ENCODE measurements at regions not wholly inside any gene's neighbourhood (a gene's known extent, or its start where the extent isn't known, plus 50 kb on each side); places are given as distances from the start of the nearest gene placed in this dataset.
A peak's percentile ranks its signal among the peaks of the same experiment; 100 is the strongest.

- Mint-ChIP-seq H3K4me3 (ENCODE audit: low read depth, unreplicated experiment) (peak overlapping the region; percentile 28), H3K9me3 (ENCODE audit: low read depth, unreplicated experiment) (no peaks in the 10 kb centered on the region), H3K27me3 (ENCODE audit: unreplicated experiment) (no peaks in the 10 kb centered on the region), H3K4me1 (ENCODE audit: low read depth, unreplicated experiment) (peaks cover 14% of the 10 kb centered on the region), H3K27ac (ENCODE audit: unreplicated experiment) (no peak overlapping the region), H3K36me3 (ENCODE audit: insufficient read depth, unreplicated experiment) (no peaks in the 10 kb centered on the region)
- CTCF ChIA-PET = no interaction called here
- peak; percentile 36 for DNase-seq
- no TSS peak for BruUV-seq (replicated peaks)
- intact Hi-C loops (cut with micrococcal nuclease; ENCODE audit: unreplicated experiment) = no loop called here
- TF ChIP-seq CTCF (IDR thresholded peaks at IDR 0.05; ENCODE audit: unreplicated experiment) = no peak
Measured at GRCh38 chr18:26706911-26707351, 158.6 kb downstream of the AQP4 start.

- H3K4me1 Mint-ChIP-seq (ENCODE audit: low read depth, unreplicated experiment) = peaks cover 14% of the 10 kb centered on the region
- H3K27ac Mint-ChIP-seq (ENCODE audit: unreplicated experiment) = no peak overlapping the region
- CTCF ChIA-PET = interaction anchor here (1.5 kb wide), 1 partner anchor 13 kb away, joined by 3 read pairs; no protein-coding TSS in a partner anchor
- intact Hi-C loops (cut with micrococcal nuclease; ENCODE audit: unreplicated experiment) = no loop called here
- no TSS peak for BruUV-seq (replicated peaks)
- H3K9me3 Mint-ChIP-seq (ENCODE audit: low read depth, unreplicated experiment) = no peaks in the 10 kb centered on the region
- no peak for DNase-seq
- no peak overlapping the region for H3K4me3 Mint-ChIP-seq (ENCODE audit: low read depth, unreplicated experiment)
- H3K27me3 Mint-ChIP-seq (ENCODE audit: unreplicated experiment) = no peaks in the 10 kb centered on the region
- TF ChIP-seq CTCF (IDR thresholded peaks at IDR 0.05; ENCODE audit: unreplicated experiment) = no peak
- H3K36me3 Mint-ChIP-seq (ENCODE audit: insufficient read depth, unreplicated experiment) = no peaks in the 10 kb centered on the region
Measured at GRCh38 chr18:26705757-26706156, 157.4 kb upstream of the KCTD1 start.

GRCh38 chr18:26703170-26703930, 155.0 kb upstream of the KCTD1 start:
- Mint-ChIP-seq H3K27ac (ENCODE audit: unreplicated experiment) (no peak overlapping the region), H3K36me3 (ENCODE audit: insufficient read depth, unreplicated experiment) (no peaks in the 10 kb centered on the region), H3K4me1 (ENCODE audit: low read depth, unreplicated experiment) (peaks cover 14% of the 10 kb centered on the region), H3K9me3 (ENCODE audit: low read depth, unreplicated experiment) (no peaks in the 10 kb centered on the region), H3K4me3 (ENCODE audit: low read depth, unreplicated experiment) (no peak overlapping the region), H3K27me3 (ENCODE audit: unreplicated experiment) (no peaks in the 10 kb centered on the region)
- DNase-seq = peak; percentile 5
- intact Hi-C loops (cut with micrococcal nuclease; ENCODE audit: unreplicated experiment) = no loop called here
- CTCF ChIA-PET = interaction anchor here (0.6 to 0.7 kb wide), 2 partner anchors 86 to 479 kb away, joined by 3 to 5 read pairs; no protein-coding TSS in a partner anchor
- TF ChIP-seq CTCF (IDR thresholded peaks at IDR 0.05; ENCODE audit: unreplicated experiment) = no peak
- BruUV-seq (replicated peaks) = no TSS peak

- H3K27me3 Mint-ChIP-seq (ENCODE audit: unreplicated experiment) = no peaks in the 10 kb centered on the region
- no peak for TF ChIP-seq CTCF (IDR thresholded peaks at IDR 0.05; ENCODE audit: unreplicated experiment)
- H3K4me3 Mint-ChIP-seq (ENCODE audit: low read depth, unreplicated experiment) = no peak overlapping the region
- intact Hi-C loops (cut with micrococcal nuclease; ENCODE audit: unreplicated experiment) = no loop called here
- H3K4me1 Mint-ChIP-seq (ENCODE audit: low read depth, unreplicated experiment) = peaks cover 9% of the 10 kb centered on the region
- no peak for DNase-seq
- CTCF ChIA-PET = no interaction called here
- H3K27ac Mint-ChIP-seq (ENCODE audit: unreplicated experiment) = no peak overlapping the region
- H3K9me3 Mint-ChIP-seq (ENCODE audit: low read depth, unreplicated experiment) = no peaks in the 10 kb centered on the region
- BruUV-seq (replicated peaks) = no TSS peak
- no peaks in the 10 kb centered on the region for H3K36me3 Mint-ChIP-seq (ENCODE audit: insufficient read depth, unreplicated experiment)
Measured at GRCh38 chr18:26702086-26702485, 153.7 kb upstream of the KCTD1 start.
